Panc1 (cell line): ENCODE measurements at regions not wholly inside any gene's neighbourhood (a gene's known extent, or its start where the extent isn't known, plus 50 kb on each side); places are given as distances from the start of the nearest gene placed in this dataset.

ENCODE experiments used
- ATAC-seq: fragments of 200-7000 bp; cut with Tn5 transposase; 2 replicates; pipeline ENCODE4 v1.9.1; 2020; ENCODE audit warnings: mild to moderate bottlenecking, moderate library complexity
- BruUV-seq: library from RNA; stranded (reverse); fragments of 400-500 nt; replicated peaks from 2 replicates; lab custom pipeline; 2021; lab: Mats Ljungman, UMichigan
- CTCF ChIA-PET: fragments of 300-600 bp; sonication (Branson Sonifier 250); formaldehyde crosslinking; loops from one replicate; lab custom pipeline; 2022; ENCODE audit warnings: antibody characterized with exemption; lab: Charles Lee
- POLR2A ChIA-PET: fragments of 300-600 bp; sonication (Branson Sonifier 250); formaldehyde crosslinking; loops from one replicate; lab custom pipeline; 2022; ENCODE audit warnings: antibody characterized with exemption; lab: Charles Lee
- DNase-seq: peaks from one replicate; pipeline ENCODE4 v3.0.0-alpha.2; 2010; ENCODE audit warnings: low read depth, low spot score
- H3K27ac ChIP-seq: 2 replicates; pipeline ENCODE4 v1.5.1; 2011; ENCODE audit warnings: mild to moderate bottlenecking, low read length, inconsistent platforms
- H3K27me3 ChIP-seq: fragments of 200-500 bp; sonication (Bioruptor generic); 2 replicates; pipeline ENCODE4 v1.6.0; 2014; ENCODE audit warnings: low read length, inconsistent platforms; ENCODE audit not compliant: control insufficient read depth, insufficient read depth
- H3K36me3 ChIP-seq: fragments of 200-500 bp; sonication (Bioruptor generic); 2 replicates; pipeline ENCODE4 v1.5.1; 2014; ENCODE audit warnings: inconsistent platforms, mild to moderate bottlenecking, low read length, moderate library complexity; ENCODE audit not compliant: control insufficient read depth, insufficient read depth
- H3K4me1 ChIP-seq: 2 replicates; pipeline ENCODE4 v1.5.1; 2011; ENCODE audit warnings: inconsistent platforms, mild to moderate bottlenecking, low read length, moderate library complexity; ENCODE audit not compliant: control insufficient read depth, insufficient read depth
- H3K4me3 ChIP-seq, 2 experiments: 2 replicates each; pipeline ENCODE4 v1.5.1; 2011 to 2012; ENCODE audit warnings: low read depth in 2 of 2, low read length in 2 of 2, mild to moderate bottlenecking in 2 of 2, inconsistent platforms in 1 of 2, moderate library complexity in 1 of 2
- H3K9me3 ChIP-seq: fragments of 200-500 bp; sonication (Bioruptor generic); 2 replicates; pipeline ENCODE4 v1.5.1; 2014; ENCODE audit warnings: low read depth, mild to moderate bottlenecking, inconsistent platforms, low read length, moderate library complexity; ENCODE audit not compliant: control insufficient read depth, insufficient read depth
- POLR2AphosphoS5 ChIP-seq: IDR thresholded peaks from 2 replicates; pipeline ENCODE4 v1.6.1; 2012; ENCODE audit warnings: mild to moderate bottlenecking, low read depth, low read length, moderate library complexity
- SIN3A ChIP-seq: IDR thresholded peaks from 2 replicates; pipeline ENCODE4 v1.6.1; 2012; ENCODE audit warnings: low read depth, mild to moderate bottlenecking, low read length, moderate library complexity, borderline replicate concordance; ENCODE audit not compliant: insufficient read depth
- TCF7L2 ChIP-seq: IDR thresholded peaks from 2 replicates; pipeline ENCODE4 v1.6.1; 2011; ENCODE audit warnings: mild to moderate bottlenecking, low read depth, low read length, inconsistent platforms
- in situ Hi-C: cut with HindIII; loops from 2 replicates; pipeline ENCODE4 v1.10.0; 2016; ENCODE audit warnings: low sequenced_read_pairs, low pct_unique_long_range_greater_than_20kb
- intact Hi-C: fragments of 100-400 bp; cut with micrococcal nuclease; formaldehyde crosslinking; loops from one replicate; pipeline ENCODE4 v1.10.0; 2022; ENCODE audit not compliant: unreplicated experiment
- TF ChIP-seq, protein P1 (sequence below): fragments of 450-650 bp; IDR thresholded peaks from 2 replicates; pipeline ENCODE4 v1.5.1; 2017; ENCODE audit warnings: mild to moderate bottlenecking
- TF ChIP-seq, protein P2 (sequence below), 2 experiments: IDR thresholded peaks; 2 replicates each; pipeline ENCODE4 v1.6.1; 2011 to 2012; ENCODE audit warnings: low read depth in 2 of 2, control low read depth in 1 of 2, low read length in 1 of 2, mild to moderate bottlenecking in 1 of 2, moderate library complexity in 1 of 2; ENCODE audit not compliant: insufficient read depth in 1 of 2

- ChIA-PET POLR2A (no interaction called here), CTCF (no interaction called here)
- Histone ChIP-seq H3K9me3 (no peaks in the 10 kb centered on the region), H3K27ac (no peak overlapping the region), H3K4me1 (no peaks in the 10 kb centered on the region), H3K36me3 (no peaks in the 10 kb centered on the region), H3K27me3 (no peaks in the 10 kb centered on the region), H3K4me3 (no peak overlapping the region)
- no TSS peak for BruUV-seq
- ATAC-seq (no peak), DNase-seq (no peak)
- intact Hi-C loops: no loop called here
- in situ Hi-C loops: no loop called here
- TF ChIP-seq TCF7L2 (no peak), SIN3A (no peak), POLR2AphosphoS5 (no peak)
- TF ChIP-seq, protein P1, sequence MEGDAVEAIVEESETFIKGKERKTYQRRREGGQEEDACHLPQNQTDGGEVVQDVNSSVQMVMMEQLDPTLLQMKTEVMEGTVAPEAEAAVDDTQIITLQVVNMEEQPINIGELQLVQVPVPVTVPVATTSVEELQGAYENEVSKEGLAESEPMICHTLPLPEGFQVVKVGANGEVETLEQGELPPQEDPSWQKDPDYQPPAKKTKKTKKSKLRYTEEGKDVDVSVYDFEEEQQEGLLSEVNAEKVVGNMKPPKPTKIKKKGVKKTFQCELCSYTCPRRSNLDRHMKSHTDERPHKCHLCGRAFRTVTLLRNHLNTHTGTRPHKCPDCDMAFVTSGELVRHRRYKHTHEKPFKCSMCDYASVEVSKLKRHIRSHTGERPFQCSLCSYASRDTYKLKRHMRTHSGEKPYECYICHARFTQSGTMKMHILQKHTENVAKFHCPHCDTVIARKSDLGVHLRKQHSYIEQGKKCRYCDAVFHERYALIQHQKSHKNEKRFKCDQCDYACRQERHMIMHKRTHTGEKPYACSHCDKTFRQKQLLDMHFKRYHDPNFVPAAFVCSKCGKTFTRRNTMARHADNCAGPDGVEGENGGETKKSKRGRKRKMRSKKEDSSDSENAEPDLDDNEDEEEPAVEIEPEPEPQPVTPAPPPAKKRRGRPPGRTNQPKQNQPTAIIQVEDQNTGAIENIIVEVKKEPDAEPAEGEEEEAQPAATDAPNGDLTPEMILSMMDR: no peak
- TF ChIP-seq, protein P2, sequence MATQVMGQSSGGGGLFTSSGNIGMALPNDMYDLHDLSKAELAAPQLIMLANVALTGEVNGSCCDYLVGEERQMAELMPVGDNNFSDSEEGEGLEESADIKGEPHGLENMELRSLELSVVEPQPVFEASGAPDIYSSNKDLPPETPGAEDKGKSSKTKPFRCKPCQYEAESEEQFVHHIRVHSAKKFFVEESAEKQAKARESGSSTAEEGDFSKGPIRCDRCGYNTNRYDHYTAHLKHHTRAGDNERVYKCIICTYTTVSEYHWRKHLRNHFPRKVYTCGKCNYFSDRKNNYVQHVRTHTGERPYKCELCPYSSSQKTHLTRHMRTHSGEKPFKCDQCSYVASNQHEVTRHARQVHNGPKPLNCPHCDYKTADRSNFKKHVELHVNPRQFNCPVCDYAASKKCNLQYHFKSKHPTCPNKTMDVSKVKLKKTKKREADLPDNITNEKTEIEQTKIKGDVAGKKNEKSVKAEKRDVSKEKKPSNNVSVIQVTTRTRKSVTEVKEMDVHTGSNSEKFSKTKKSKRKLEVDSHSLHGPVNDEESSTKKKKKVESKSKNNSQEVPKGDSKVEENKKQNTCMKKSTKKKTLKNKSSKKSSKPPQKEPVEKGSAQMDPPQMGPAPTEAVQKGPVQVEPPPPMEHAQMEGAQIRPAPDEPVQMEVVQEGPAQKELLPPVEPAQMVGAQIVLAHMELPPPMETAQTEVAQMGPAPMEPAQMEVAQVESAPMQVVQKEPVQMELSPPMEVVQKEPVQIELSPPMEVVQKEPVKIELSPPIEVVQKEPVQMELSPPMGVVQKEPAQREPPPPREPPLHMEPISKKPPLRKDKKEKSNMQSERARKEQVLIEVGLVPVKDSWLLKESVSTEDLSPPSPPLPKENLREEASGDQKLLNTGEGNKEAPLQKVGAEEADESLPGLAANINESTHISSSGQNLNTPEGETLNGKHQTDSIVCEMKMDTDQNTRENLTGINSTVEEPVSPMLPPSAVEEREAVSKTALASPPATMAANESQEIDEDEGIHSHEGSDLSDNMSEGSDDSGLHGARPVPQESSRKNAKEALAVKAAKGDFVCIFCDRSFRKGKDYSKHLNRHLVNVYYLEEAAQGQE (IDR thresholded peaks at IDR 0.05; ENCODE audit: insufficient read depth in 1 of 2, low read depth in 2 of 2, low read length in 1 of 2): no peak
Measured at GRCh38 chr11:23022854-23023253, 162.6 kb upstream of the CCDC179 start.

DNA sequence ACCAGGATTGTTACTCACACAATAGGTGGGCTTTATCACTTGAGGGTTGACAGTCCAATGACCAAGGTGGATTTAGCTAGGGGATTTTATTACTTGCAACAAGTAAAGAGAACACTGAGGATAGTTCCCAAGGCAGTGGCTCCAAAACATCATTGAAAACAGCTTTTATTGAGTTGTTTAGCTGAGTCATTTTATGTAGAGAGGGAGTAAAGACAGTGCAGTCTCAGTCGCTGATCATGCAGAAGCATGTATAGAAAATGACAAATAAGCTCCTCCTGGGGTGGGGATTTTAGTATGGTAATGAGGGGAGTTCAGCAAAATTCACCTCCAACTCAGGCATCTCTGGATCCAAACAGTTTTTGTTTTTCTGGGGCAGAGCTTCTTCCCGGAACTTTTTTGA, 163.0 kb upstream of the CCDC179 start:
- intact Hi-C loops (no loop called here), in situ Hi-C loops (no loop called here)
- no peaks in the 10 kb centered on the region for H3K27me3 ChIP-seq
- no TSS peak for BruUV-seq
- H3K9me3 ChIP-seq: no peaks in the 10 kb centered on the region
- TF ChIP-seq SIN3A (no peak), POLR2AphosphoS5 (no peak), TCF7L2 (no peak)
- TF ChIP-seq, protein P1: no peak
- TF ChIP-seq, protein P2 (IDR thresholded peaks at IDR 0.05; ENCODE audit: insufficient read depth in 1 of 2, low read depth in 2 of 2, low read length in 1 of 2): no peak
- no peaks in the 10 kb centered on the region for H3K4me1 ChIP-seq
- DNase-seq: no peak
- POLR2A ChIA-PET: no interaction called here
- no peaks in the 10 kb centered on the region for H3K36me3 ChIP-seq
- no peak for ATAC-seq
- H3K27ac ChIP-seq: no peak overlapping the region
- H3K4me3 ChIP-seq: no peak overlapping the region
- CTCF ChIA-PET: no interaction called here
